ENCODE measurements at regions not wholly inside any gene's neighbourhood (a gene's known extent, or its start where the extent isn't known, plus 50 kb on each side); places are given as distances from the start of the nearest gene placed in this dataset.

- TF ChIP-seq CTCF (conservative IDR thresholded peaks at IDR 0.05; ENCODE audit: low read depth, low read length) (no peak), EZH2 (IDR thresholded peaks at IDR 0.05; ENCODE audit: low read length, unreplicated experiment) (no peak), EZH2phosphoT487 (IDR thresholded peaks at IDR 0.05; ENCODE audit: borderline replicate concordance, low read length) (no peak)
These were observed 72.2 kb upstream of the OTOS start for GRCh38 chr2:240212425-240213225.
